GM21825 (cell line): ENCODE measurements at regions not wholly inside any gene's neighbourhood (a gene's known extent, or its start where the extent isn't known, plus 50 kb on each side); places are given as distances from the start of the nearest gene placed in this dataset.
"Not testable (repeated sequence)": the region's sequence is repeated elsewhere in the genome, so short reads cannot be mapped to it uniquely, and the experiment has no call there.

Experiments
- ATAC-seq: cut with Tn5 transposase; IDR thresholded peaks from one replicate; pipeline ENCODE4 v1.9.1; 2021; ENCODE audit warnings: mild to moderate bottlenecking, moderate library complexity; ENCODE audit not compliant: unreplicated experiment

DNA sequence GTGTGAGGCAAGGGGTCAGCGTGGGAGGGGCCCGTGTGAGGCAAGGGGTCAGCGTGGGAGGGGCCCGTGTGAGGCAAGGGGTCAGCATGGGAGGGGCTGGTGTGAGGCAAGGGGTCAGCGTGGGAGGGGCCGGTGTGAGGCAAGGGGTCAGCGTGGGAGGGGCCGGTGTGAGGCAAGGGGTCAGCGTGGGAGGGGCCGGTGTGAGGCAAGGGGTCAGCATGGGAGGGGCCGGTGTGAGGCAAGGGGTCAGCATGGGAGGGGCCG, 119.2 kb downstream of the SEPTIN14 start:
- not testable (repeated sequence) for ATAC-seq

- not testable (repeated sequence) for ATAC-seq
Measured at GRCh38 chr7:55742651-55743453, 119.7 kb downstream of the SEPTIN14 start.

- ATAC-seq: not testable (repeated sequence)
Measured at GRCh38 chr7:55741721-55742631, 120.6 kb downstream of the SEPTIN14 start.

- ATAC-seq: not testable (repeated sequence)
Measured at GRCh38 chr7:55740633-55741250, 121.8 kb downstream of the SEPTIN14 start.

GRCh38 chr7:55740053-55740452, 122.5 kb downstream of the SEPTIN14 start:
- ATAC-seq: not testable (repeated sequence)

GRCh38 chr7:55736641-55737221, 125.8 kb downstream of the SEPTIN14 start:
- ATAC-seq: not testable (repeated sequence)

- ATAC-seq: no peak
Measured at GRCh38 chr7:55733241-55734140, 129.1 kb downstream of the SEPTIN14 start.

DNA sequence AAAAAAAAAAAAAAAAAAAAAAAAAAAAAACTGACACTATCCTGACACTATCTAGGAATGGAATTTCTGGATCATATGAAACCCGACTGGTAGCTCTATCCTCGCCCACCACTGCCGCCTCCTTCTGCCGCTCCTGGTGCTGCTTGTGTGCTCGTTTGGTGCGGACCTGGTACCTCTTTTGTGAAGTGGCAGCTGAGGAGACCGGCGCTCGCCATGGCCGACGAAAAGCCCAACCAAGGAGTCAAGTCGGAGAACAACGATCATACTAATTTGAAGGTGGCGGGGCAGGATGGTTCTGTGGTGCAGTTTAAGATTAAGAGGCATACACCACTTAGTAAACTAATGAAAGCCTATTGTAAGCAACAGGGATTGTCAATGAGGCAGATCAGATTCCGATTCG, 130.6 kb downstream of the SEPTIN14 start:
- no peak for ATAC-seq

DNA sequence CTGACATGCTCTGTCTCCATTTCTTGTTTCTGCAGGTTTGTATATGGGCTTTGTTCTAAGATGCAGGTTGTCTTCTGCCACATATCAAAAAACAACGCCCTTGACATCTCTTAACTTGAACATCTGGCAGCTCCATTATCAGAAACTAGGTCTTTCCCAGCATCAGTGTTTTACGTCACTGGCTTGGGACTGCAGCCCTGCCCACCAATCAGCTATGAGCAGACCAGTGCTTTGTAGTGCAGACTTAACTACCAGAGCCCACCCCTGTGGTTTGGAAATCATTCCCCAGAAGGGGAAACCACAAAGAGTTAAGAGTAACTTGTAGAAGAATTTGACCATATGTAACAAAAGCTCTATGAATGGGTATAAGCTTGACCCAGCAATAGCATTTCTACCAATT, 132.4 kb downstream of the SEPTIN14 start:
- no peak for ATAC-seq

GRCh38 chr7:55723621-55723941, 139.0 kb downstream of the SEPTIN14 start:
- no peak for ATAC-seq

- ATAC-seq: peak; percentile 98
Measured at GRCh38 chr7:55722874-55723620, 139.5 kb downstream of the SEPTIN14 start.

- ATAC-seq: not testable (repeated sequence)
Measured at GRCh38 chr7:55721004-55721403, 141.5 kb downstream of the SEPTIN14 start.

GRCh38 chr7:55715247-55715867, 143.1 kb upstream of the VOPP1 start:
- ATAC-seq: not testable (repeated sequence)

DNA sequence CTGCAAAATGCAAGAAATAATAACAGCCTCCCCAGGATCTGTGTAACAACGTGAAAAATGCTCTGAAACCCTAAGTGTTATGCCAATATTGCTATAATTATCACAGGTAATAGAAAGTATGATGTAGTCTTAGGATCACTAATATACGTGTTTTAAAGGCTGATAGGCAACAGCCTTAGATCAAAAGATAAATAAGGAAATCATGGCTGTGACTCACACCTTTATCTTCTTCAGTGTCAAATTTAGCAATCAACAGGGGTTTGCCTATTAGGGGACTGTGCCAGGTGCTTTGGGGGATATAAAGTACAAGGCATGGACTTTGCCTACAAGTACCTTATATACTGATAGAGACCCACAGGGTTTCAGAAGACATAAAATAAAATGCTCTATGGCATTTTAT, 142.1 kb upstream of the VOPP1 start:
- not testable (repeated sequence) for ATAC-seq

- ATAC-seq: not testable (repeated sequence)
Measured at GRCh38 chr7:55710312-55710711, 138.0 kb upstream of the VOPP1 start.

DNA sequence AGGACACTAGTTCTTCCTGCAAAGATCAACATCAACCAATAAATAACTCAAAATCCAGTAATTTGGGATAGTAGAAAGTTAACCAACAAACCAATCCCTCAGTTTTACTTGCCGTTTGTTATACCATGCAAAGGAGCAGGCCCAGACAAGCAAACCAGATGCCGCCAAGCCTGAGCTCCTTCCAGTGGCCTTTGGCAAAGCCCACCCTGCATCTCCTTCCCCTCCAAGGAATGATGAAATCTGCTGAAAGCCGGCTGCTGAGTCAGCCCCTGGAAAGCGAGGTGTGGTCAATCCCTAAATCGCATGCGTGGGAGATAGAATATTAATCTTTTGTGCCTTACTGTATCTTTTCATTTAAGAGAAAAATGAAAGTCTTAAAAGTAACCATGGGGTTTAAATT, 135.7 kb upstream of the VOPP1 start:
- ATAC-seq: not testable (repeated sequence)

DNA sequence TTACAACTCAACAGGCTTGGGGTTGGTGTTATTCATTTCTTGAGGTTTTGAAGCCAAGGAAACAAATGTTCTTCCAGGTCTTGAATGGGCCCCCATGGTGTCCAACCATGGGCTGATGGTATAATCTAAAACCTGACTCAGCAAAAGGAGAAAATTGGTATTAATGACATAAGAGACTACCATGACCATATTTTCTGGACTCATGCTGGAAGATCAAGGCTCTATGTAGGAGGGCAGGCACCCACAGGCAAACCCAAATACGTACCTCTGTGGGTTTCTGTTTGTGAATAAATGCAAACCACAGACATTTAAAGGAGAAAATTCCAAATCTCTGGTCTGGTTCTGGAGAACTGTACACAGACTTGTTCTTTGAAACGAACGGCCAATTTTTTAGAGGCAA, 135.1 kb upstream of the VOPP1 start:
- ATAC-seq: not testable (repeated sequence)

DNA sequence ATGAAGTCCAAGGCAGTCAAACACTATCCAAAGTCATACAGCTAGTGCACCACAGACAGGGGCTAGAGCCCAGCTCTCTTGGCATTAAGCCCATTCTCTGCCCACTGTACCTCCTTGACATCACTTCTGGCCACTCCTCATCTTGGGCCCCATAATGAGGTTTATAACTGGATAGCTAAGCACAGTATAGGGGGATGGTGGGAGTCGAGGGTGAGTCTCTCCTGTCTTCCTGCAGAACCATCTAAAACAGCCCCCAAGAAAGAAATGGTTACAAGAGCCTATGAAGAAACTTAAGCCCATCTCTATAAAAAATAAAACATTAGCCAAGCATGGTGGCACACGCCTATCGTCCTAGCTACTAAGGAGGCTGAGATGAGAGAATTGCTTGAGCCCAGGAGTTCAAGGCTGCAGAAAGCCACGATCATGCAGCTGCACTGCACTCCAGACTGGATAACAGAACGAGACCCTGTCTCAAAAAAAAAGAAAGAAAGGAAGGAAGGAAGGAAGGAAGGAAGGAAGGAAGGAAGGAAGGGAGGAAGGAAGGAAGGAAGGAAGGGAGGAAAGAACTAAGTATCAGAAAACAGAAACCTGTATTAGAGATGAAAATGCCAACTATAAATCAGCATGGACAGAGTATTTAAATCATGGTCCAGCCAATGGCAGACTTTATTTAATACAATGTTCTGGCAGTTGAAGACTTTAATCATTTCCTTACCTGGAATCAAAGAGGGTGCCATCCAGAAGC, 134.3 kb upstream of the VOPP1 start:
- ATAC-seq: not testable (repeated sequence)
